ENCODE measurements at regions not wholly inside any gene's neighbourhood (a gene's known extent, or its start where the extent isn't known, plus 50 kb on each side); places are given as distances from the start of the nearest gene placed in this dataset.

GRCh38 chr5:81854485-81854884 lies 103.6 kb upstream of the SSBP2 start:
- peak; percentile 54 for TF ChIP-seq CTCF (IDR thresholded peaks at IDR 0.05)
- TF ChIP-seq ZFX (IDR thresholded peaks at IDR 0.05; ENCODE audit: borderline replicate concordance): no peak

All from 22Rv1 (cell line).